SJCRH30 (cell line): ENCODE measurements at regions not wholly inside any gene's neighbourhood (a gene's known extent, or its start where the extent isn't known, plus 50 kb on each side); places are given as distances from the start of the nearest gene placed in this dataset.
"Not testable (repeated sequence)": the region's sequence is repeated elsewhere in the genome, so short reads cannot be mapped to it uniquely, and the experiment has no call there.

ENCODE experiments used
- DNase-seq, 2 experiments: peaks; one replicate each; pipeline ENCODE4 v3.0.0-alpha.2; 2015 to 2020
- H3K27ac ChIP-seq: fragments of 250-450 bp; sonication (Bioruptor Pico); 2 replicates; pipeline ENCODE4 v1.5.1; 2020; ENCODE audit warnings: mild to moderate bottlenecking, moderate library complexity
- H3K27me3 ChIP-seq: fragments of 250-450 bp; sonication (Bioruptor Pico); 2 replicates; pipeline ENCODE4 v1.5.1; 2020; ENCODE audit warnings: mild to moderate bottlenecking, moderate library complexity
- H3K36me3 ChIP-seq: fragments of 250-450 bp; sonication (Bioruptor Pico); 2 replicates; pipeline ENCODE4 v1.5.1; 2020; ENCODE audit warnings: mild to moderate bottlenecking, moderate library complexity
- H3K4me1 ChIP-seq: fragments of 250-450 bp; sonication (Bioruptor Pico); 2 replicates; pipeline ENCODE4 v1.5.1; 2020; ENCODE audit warnings: mild to moderate bottlenecking, moderate library complexity
- H3K4me3 ChIP-seq: fragments of 250-450 bp; sonication (Bioruptor Pico); 2 replicates; pipeline ENCODE4 v1.5.1; 2020; ENCODE audit warnings: mild to moderate bottlenecking, moderate library complexity
- H3K9me3 ChIP-seq: fragments of 250-450 bp; sonication (Bioruptor Pico); replicated peaks from 2 replicates; pipeline ENCODE4 v1.5.1; 2020; ENCODE audit warnings: mild to moderate bottlenecking, moderate library complexity

DNA sequence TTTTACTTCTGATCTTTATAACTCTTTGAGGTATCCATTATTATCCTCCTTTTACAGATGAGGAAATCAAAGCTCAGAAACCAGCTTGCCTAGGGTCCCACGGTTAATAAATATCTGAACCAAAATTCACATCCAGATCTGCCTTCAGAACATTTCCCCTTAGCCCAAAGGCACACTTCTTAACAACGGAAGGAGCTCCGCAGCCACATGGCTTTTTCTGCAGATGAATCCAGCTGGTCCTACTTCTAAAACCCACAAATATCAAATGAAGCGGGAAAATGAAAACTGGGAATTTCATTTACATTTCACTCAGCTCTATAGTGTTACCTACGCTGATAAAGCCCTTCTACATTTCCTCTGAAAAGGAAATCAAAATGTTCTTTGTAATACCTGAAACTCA, 357.0 kb upstream of the ID2 start:
- H3K9me3 ChIP-seq = no peaks in the 10 kb centered on the region
- no peak for DNase-seq
- H3K36me3 ChIP-seq = no peaks in the 10 kb centered on the region
- no peak overlapping the region for H3K27ac ChIP-seq
- H3K4me1 ChIP-seq = no peaks in the 10 kb centered on the region
- H3K27me3 ChIP-seq = peaks cover 4% of the 10 kb centered on the region; the same call in 1 of the 2 replicates
- H3K4me3 ChIP-seq = no peak overlapping the region

- Histone ChIP-seq H3K9me3 (no peaks in the 10 kb centered on the region), H3K27me3 (no peaks in the 10 kb centered on the region)
Measured at GRCh38 chr2:8327371-8328100, 354.3 kb upstream of the ID2 start.

DNA sequence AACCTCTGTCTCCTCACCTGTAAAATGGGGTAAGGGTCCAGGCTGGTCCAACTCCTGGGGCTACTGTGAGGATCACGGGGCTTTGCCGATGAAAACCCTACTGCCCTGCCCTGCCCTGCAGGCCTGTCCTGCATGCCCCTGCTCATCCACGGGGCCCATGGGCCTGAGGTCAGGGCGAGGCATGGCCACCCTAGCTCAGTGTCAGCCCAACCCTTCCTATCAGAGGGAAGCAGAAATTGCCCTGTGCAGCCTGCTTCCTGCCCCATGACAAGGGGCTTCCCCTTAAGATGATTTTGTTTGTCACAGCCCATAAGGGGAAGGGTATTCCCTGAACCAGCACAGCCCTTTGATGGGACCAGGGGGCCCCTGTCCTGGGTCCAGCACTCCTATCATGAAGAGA, 353.6 kb upstream of the ID2 start:
- Histone ChIP-seq H3K27ac (no peak overlapping the region), H3K27me3 (no peaks in the 10 kb centered on the region), H3K9me3 (no peaks in the 10 kb centered on the region), H3K36me3 (no peaks in the 10 kb centered on the region), H3K4me1 (no peaks in the 10 kb centered on the region), H3K4me3 (no peak overlapping the region)
- no peak for DNase-seq

More at GRCh38 chr2:8327371-8328100, 354.3 kb upstream of the ID2 start:
- DNase-seq = no peak
- Histone ChIP-seq H3K27ac (no peak overlapping the region), H3K36me3 (no peaks in the 10 kb centered on the region), H3K4me3 (no peak overlapping the region), H3K4me1 (no peaks in the 10 kb centered on the region)

DNA sequence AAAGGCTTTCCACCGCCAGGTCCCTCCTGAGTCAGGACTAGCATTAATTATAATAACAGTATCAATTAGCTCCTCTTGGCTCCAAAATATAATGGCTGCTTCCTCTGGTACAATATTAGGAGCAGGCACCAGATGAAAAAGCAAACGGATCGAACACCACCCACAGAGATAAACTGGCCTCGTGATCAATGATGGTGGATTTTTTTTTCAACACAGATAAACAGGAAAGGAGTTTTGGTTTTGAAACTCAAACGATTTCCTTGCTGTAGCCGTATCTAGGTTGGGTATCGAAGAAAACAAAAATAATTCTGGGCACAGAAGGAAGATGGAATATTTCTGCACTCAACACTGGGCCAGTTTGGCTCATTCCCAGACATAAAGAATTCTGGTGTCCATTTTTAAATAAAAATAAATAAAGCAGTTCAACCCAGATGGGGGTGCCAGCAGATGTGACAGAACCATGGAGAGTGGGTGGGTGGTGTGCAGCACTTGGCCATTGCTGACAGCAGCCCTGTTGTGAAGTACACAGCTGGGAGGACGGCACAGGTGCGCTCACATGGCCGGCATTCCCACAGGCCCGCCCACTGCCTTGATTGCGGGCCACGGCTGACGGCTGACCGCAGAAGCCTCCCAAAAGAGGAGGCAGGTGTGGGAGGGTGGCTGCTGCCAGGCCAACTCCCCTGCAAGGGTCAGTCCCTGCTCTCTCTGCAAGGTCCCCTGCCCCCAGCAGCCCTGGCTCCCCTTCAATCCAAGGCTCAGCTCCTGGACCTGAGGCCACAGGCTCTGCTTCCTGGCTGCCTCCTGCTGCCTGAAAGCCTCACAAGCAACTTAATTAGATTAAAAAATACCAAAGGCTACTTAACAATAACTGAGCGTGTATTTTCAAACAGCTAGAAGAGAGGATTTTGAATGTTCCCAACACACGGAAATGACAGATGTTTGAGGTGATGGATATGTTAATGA, 351.9 kb upstream of the ID2 start:
- no peak overlapping the region for H3K27ac ChIP-seq
- no peaks in the 10 kb centered on the region for H3K27me3 ChIP-seq
- no peaks in the 10 kb centered on the region for H3K36me3 ChIP-seq
- no peaks in the 10 kb centered on the region for H3K4me1 ChIP-seq
- H3K9me3 ChIP-seq = no peaks in the 10 kb centered on the region
- no peak overlapping the region for H3K4me3 ChIP-seq
- no peak for DNase-seq

GRCh38 chr2:8331068-8331467, 350.8 kb upstream of the ID2 start:
- Histone ChIP-seq H3K36me3 (no peaks in the 10 kb centered on the region), H3K27me3 (no peaks in the 10 kb centered on the region), H3K4me1 (no peaks in the 10 kb centered on the region), H3K27ac (no peak overlapping the region), H3K9me3 (no peaks in the 10 kb centered on the region), H3K4me3 (no peak overlapping the region)
- DNase-seq = no peak

GRCh38 chr2:8332646-8333045, 349.2 kb upstream of the ID2 start:
- DNase-seq = no peak
- H3K4me3 ChIP-seq = no peak overlapping the region
- H3K9me3 ChIP-seq = no peaks in the 10 kb centered on the region
- H3K27ac ChIP-seq = no peak overlapping the region
- no peaks in the 10 kb centered on the region for H3K27me3 ChIP-seq
- no peaks in the 10 kb centered on the region for H3K4me1 ChIP-seq
- H3K36me3 ChIP-seq = no peaks in the 10 kb centered on the region

- H3K27ac ChIP-seq = no peak overlapping the region
- no peaks in the 10 kb centered on the region for H3K27me3 ChIP-seq
- DNase-seq = no peak
- no peaks in the 10 kb centered on the region for H3K9me3 ChIP-seq
- no peaks in the 10 kb centered on the region for H3K36me3 ChIP-seq
- H3K4me1 ChIP-seq = no peaks in the 10 kb centered on the region
- no peak overlapping the region for H3K4me3 ChIP-seq
Measured at GRCh38 chr2:8333177-8333831, 348.6 kb upstream of the ID2 start.

DNA sequence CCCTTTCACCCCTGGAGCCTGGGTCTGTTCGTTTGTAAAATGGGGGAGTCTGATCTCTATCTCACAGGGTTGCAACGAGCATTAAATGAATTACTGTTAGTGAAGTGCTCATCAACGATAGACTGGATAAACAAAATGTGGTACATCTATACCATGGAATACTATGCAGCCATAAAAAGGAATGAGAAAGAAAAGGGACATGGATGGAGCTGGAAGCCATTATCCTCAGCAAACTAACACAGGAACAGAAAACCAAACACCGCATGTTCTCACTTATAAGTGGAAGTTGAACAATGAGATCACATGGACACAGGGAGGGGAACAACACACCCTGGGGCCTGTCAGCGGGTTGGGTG, 348.0 kb upstream of the ID2 start:
- H3K9me3 ChIP-seq, H3K4me3 ChIP-seq, H3K36me3 ChIP-seq, H3K27me3 ChIP-seq, DNase-seq, H3K27ac ChIP-seq, H3K4me1 ChIP-seq: not testable (repeated sequence)

- H3K36me3 ChIP-seq = no peaks in the 10 kb centered on the region
- no peaks in the 10 kb centered on the region for H3K4me1 ChIP-seq
- no peak overlapping the region for H3K4me3 ChIP-seq
- no peak overlapping the region for H3K27ac ChIP-seq
- no peaks in the 10 kb centered on the region for H3K9me3 ChIP-seq
- DNase-seq = no peak
- H3K27me3 ChIP-seq = no peaks in the 10 kb centered on the region
Measured at GRCh38 chr2:8334866-8335325, 347.0 kb upstream of the ID2 start.

- no peak for DNase-seq
- no peaks in the 10 kb centered on the region for H3K27me3 ChIP-seq
- H3K36me3 ChIP-seq = no peaks in the 10 kb centered on the region
- no peaks in the 10 kb centered on the region for H3K4me1 ChIP-seq
- no peaks in the 10 kb centered on the region for H3K9me3 ChIP-seq
- H3K27ac ChIP-seq = no peak overlapping the region
- H3K4me3 ChIP-seq = no peak overlapping the region
Measured at GRCh38 chr2:8335801-8336200, 346.1 kb upstream of the ID2 start.

DNA sequence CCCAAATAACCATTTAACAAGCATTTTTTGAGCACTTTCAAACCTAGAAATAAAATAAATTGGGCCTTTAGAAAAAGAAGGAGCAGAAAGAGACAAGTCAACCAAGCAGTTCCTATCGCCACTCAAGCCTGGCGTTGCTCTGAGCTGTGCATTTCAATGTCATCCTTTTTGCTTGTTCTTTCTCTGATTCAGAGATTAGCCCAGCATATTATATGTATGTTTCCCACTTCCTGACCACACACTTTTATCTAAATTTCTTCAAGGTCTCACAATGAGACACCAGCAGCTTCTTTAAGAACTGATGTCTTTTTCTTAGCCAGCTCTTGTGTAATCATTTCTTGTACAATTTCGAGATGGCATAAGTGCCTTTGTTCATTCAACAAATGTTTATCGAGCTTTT, 344.5 kb upstream of the ID2 start:
- no peak overlapping the region for H3K4me3 ChIP-seq
- no peaks in the 10 kb centered on the region for H3K4me1 ChIP-seq
- DNase-seq = no peak
- no peaks in the 10 kb centered on the region for H3K9me3 ChIP-seq
- no peaks in the 10 kb centered on the region for H3K36me3 ChIP-seq
- H3K27ac ChIP-seq = no peak overlapping the region
- no peaks in the 10 kb centered on the region for H3K27me3 ChIP-seq

- H3K4me3 ChIP-seq = no peak overlapping the region
- DNase-seq = no peak
- no peaks in the 10 kb centered on the region for H3K9me3 ChIP-seq
- no peaks in the 10 kb centered on the region for H3K27me3 ChIP-seq
- H3K4me1 ChIP-seq = no peaks in the 10 kb centered on the region
- no peak overlapping the region for H3K27ac ChIP-seq
- H3K36me3 ChIP-seq = no peaks in the 10 kb centered on the region
Measured at GRCh38 chr2:8342407-8342806, 339.4 kb upstream of the ID2 start.

GRCh38 chr2:8343031-8343430, 338.8 kb upstream of the ID2 start:
- Histone ChIP-seq H3K27me3 (no peaks in the 10 kb centered on the region; the same call in 1 of the 2 replicates), H3K36me3 (no peaks in the 10 kb centered on the region), H3K27ac (no peak overlapping the region), H3K4me3 (no peak overlapping the region), H3K4me1 (no peaks in the 10 kb centered on the region), H3K9me3 (no peaks in the 10 kb centered on the region)
- no peak for DNase-seq

GRCh38 chr2:8344144-8345097, 337.4 kb upstream of the ID2 start:
- Histone ChIP-seq H3K36me3 (no peaks in the 10 kb centered on the region), H3K27me3 (peaks cover 3% of the 10 kb centered on the region; the same call in 1 of the 2 replicates), H3K27ac (no peak overlapping the region), H3K4me1 (no peaks in the 10 kb centered on the region), H3K4me3 (no peak overlapping the region), H3K9me3 (no peaks in the 10 kb centered on the region)
- DNase-seq = no peak
